GM12874 (cell line): ENCODE measurements at regions not wholly inside any gene's neighbourhood (a gene's known extent, or its start where the extent isn't known, plus 50 kb on each side); places are given as distances from the start of the nearest gene placed in this dataset.

Source experiments
- TF ChIP-seq, protein P1 (sequence below): IDR thresholded peaks from 2 replicates; pipeline ENCODE4 v1.5.1; 2011; ENCODE audit warnings: low read depth, mild to moderate bottlenecking, control low read depth, low read length, moderate library complexity; ENCODE audit not compliant: insufficient read depth

GRCh38 chr11:96551136-96551535, 161.3 kb downstream of the JRKL start:
- TF ChIP-seq, protein P1, sequence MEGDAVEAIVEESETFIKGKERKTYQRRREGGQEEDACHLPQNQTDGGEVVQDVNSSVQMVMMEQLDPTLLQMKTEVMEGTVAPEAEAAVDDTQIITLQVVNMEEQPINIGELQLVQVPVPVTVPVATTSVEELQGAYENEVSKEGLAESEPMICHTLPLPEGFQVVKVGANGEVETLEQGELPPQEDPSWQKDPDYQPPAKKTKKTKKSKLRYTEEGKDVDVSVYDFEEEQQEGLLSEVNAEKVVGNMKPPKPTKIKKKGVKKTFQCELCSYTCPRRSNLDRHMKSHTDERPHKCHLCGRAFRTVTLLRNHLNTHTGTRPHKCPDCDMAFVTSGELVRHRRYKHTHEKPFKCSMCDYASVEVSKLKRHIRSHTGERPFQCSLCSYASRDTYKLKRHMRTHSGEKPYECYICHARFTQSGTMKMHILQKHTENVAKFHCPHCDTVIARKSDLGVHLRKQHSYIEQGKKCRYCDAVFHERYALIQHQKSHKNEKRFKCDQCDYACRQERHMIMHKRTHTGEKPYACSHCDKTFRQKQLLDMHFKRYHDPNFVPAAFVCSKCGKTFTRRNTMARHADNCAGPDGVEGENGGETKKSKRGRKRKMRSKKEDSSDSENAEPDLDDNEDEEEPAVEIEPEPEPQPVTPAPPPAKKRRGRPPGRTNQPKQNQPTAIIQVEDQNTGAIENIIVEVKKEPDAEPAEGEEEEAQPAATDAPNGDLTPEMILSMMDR, result no peak

DNA sequence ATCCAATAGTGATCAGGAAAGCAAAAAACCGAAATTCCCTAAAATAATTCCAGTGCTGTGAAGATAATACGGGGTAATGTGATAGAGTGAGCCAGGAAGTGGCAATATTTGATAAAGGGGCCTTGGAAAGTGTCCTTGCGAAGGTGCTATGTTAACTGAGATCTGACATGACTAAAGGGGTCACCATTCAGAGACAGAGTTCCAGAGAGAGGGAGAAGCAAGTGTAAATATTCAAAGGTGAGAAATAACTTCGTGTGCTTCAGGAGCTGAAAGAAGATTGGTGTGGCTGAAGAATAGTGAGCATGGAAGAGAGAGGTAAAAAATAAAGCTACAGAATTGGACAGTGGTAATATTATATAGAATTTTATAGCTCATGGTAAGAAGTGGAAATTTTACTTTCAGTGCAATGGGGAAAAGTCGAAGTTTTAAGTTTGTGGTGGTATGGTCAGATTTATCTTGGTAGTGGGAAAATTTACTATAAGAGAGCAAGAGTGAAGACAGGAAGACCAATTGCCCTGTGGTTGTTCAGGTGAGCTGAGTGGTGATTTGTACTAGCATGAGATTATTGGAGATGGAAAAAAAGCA, 164.5 kb downstream of the JRKL start:
- TF ChIP-seq, protein P1, result no peak

DNA sequence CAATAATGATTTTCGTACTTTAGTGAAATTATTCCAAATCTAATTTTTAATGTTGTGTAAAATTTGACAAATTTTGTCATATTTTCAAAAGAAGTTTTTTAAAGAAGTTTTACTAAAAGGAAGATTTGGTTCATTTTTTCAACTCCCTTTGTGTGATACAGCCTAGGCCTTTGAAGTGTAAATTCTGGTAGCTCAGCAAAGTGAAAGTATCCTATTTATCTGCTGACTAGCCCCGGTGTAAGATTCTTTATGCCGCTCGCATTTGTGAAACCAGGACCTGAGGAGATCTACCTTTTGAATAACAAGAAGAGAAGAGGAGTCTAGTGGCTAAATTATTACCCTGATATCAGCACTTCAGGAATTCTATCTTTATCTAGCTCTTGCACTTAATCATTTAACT, 177.4 kb downstream of the JRKL start:
- TF ChIP-seq, protein P1, result no peak

DNA sequence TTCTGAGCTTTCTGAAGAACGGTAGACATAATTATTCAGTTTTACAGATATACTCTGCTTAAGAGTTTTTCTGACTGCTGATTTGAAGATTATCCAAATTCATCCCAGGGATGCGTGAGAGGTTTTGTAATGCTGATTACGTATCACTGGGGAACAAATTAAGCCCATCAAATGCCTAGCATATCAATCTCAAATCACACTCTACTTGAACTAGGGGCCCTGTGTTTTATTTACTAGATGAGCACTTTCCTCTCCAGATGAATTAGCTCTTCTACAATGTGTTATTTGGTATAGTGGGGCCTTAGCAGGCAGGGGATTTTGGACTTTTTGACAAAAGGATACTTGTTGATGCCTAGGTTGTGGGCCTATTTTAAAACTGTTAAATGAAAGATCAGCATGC, 177.9 kb downstream of the JRKL start:
- TF ChIP-seq, protein P1, result no peak

GRCh38 chr11:96576383-96576782, 186.6 kb downstream of the JRKL start:
- TF ChIP-seq, protein P1, result no peak

GRCh38 chr11:96578379-96578778, 188.6 kb downstream of the JRKL start:
- TF ChIP-seq, protein P1, result no peak

DNA sequence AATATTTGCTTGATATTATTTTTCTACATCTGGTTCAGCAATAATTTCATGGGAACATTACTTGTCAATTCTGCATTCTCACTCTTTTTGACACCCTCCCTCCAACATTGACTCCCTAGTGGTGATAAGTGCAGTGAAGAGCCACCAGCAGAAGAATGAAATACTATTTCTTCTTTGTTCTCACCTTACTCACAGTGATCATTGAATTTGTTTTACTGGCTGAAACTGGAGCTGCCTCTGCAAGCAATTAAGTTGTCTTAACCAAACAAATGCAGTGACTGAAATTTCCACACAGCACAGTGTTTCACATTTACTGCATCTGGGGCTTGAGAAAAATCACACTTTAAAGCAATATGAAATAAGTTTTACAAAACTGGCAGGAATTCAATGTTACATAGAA, 189.8 kb downstream of the JRKL start:
- TF ChIP-seq, protein P1, result no peak

DNA sequence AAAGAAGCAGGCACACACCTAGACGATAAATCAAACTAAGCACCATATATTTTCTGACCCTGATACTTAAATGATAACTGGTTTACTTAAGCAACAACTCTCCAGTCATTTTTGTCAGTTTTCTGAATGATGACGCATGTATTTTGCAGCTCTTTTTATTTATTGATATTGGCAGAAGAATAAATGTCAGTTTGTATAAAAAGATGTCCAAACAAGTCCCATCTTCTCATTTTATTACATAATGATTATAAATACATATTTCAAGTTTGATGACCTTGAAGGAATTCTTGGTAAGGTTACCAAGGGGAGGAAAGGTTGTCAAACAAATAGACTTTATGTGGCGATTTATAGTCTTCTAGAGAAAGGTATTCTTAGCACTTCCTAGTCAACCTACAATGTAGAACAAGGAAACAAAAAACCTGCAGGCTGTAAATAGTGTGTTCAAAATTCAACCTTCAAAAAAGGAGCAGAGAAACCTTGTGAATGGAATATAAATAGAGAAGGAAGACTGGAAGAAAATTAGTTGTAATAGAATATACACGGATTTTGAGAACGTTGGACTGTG, 190.7 kb downstream of the JRKL start:
- TF ChIP-seq, protein P1, result no peak
